Mesenchymal stem cell (in vitro differentiated cells and primary cell): ENCODE measurements at regions not wholly inside any gene's neighbourhood (a gene's known extent, or its start where the extent isn't known, plus 50 kb on each side); places are given as distances from the start of the nearest gene placed in this dataset.

Experiments
- DNase-seq: peaks from one replicate; pipeline ENCODE4 v3.0.0-alpha.2; 2013
- H2AFZ ChIP-seq: one replicate; pipeline ENCODE4 v1.6.1; 2013; ENCODE audit warnings: low read depth, mild to moderate bottlenecking, control low read depth, inconsistent platforms, low read length, moderate library complexity
- H2AK5ac ChIP-seq: 2 replicates; pipeline ENCODE4 v1.6.1; 2013; ENCODE audit warnings: low read length, moderate library complexity, mild to moderate bottlenecking, inconsistent platforms; ENCODE audit not compliant: severe bottlenecking
- H2BK120ac ChIP-seq: one replicate; pipeline ENCODE4 v1.6.1; 2013; ENCODE audit warnings: low read depth, mild to moderate bottlenecking, inconsistent platforms, low read length, moderate library complexity
- H2BK12ac ChIP-seq, 2 experiments: one replicate each; pipeline ENCODE4 v1.6.1; 2013; ENCODE audit warnings: inconsistent platforms in 2 of 2, low read length in 2 of 2, mild to moderate bottlenecking in 2 of 2, moderate library complexity in 2 of 2, control low read depth in 1 of 2
- H2BK15ac ChIP-seq: one replicate; pipeline ENCODE4 v1.6.1; 2013; ENCODE audit warnings: mild to moderate bottlenecking, low read depth, inconsistent platforms; ENCODE audit not compliant: poor library complexity, severe bottlenecking
- H2BK5ac ChIP-seq: 2 replicates; pipeline ENCODE4 v1.6.1; 2013; ENCODE audit warnings: low read depth, mild to moderate bottlenecking, low read length, control low read depth, inconsistent platforms; ENCODE audit not compliant: poor library complexity, severe bottlenecking
- H3K14ac ChIP-seq, 2 experiments: one replicate each; pipeline ENCODE4 v1.6.1; 2013; ENCODE audit warnings: inconsistent platforms in 2 of 2, low read length in 2 of 2, control low read depth in 1 of 2, mild to moderate bottlenecking in 1 of 2, moderate library complexity in 1 of 2
- H3K18ac ChIP-seq, 2 experiments: one replicate each; pipeline ENCODE4 v1.6.1; 2013; ENCODE audit warnings: inconsistent platforms in 2 of 2, low read length in 2 of 2, control low read depth in 1 of 2, low read depth in 1 of 2, mild to moderate bottlenecking in 1 of 2
- H3K23ac ChIP-seq, 2 experiments: one replicate each; pipeline ENCODE4 v1.6.1; 2013; ENCODE audit warnings: inconsistent platforms in 2 of 2, low read length in 2 of 2, mild to moderate bottlenecking in 2 of 2, moderate library complexity in 2 of 2, control low read depth in 1 of 2
- H3K27ac ChIP-seq: 2 replicates; pipeline ENCODE4 v1.5.1; 2013; ENCODE audit warnings: mild to moderate bottlenecking, moderate library complexity, low read length, control low read depth, inconsistent platforms; ENCODE audit not compliant: poor library complexity, severe bottlenecking
- H3K27me3 ChIP-seq, 2 experiments: 2 replicates each; pipeline versions ENCODE4 v1.6.1 to v1.7.0; 2013; ENCODE audit warnings: low read length in 2 of 2, mild to moderate bottlenecking in 2 of 2, moderate library complexity in 2 of 2, control low read depth in 1 of 2, inconsistent platforms in 1 of 2; ENCODE audit not compliant: control insufficient read depth in 1 of 2, insufficient read depth in 1 of 2
- H3K36me3 ChIP-seq, 2 experiments: 2 replicates each; pipeline versions ENCODE4 v1.6.1 to v1.7.0; 2013; ENCODE audit warnings: low read length in 2 of 2, control low read depth in 1 of 2, inconsistent platforms in 1 of 2, low read depth in 1 of 2, mild to moderate bottlenecking in 1 of 2; ENCODE audit not compliant: insufficient read depth in 2 of 2, control insufficient read depth in 1 of 2
- H3K4ac ChIP-seq, 2 experiments: one replicate each; pipeline ENCODE4 v1.6.1; 2013; ENCODE audit warnings: inconsistent platforms in 2 of 2, low read length in 2 of 2, mild to moderate bottlenecking in 2 of 2, moderate library complexity in 2 of 2, control low read depth in 1 of 2, low read depth in 1 of 2
- H3K4me1 ChIP-seq: 2 replicates; pipeline ENCODE4 v1.6.1; 2013; ENCODE audit warnings: low read depth, low read length, control low read depth; ENCODE audit not compliant: control insufficient read depth, insufficient read depth
- H3K4me2 ChIP-seq: 2 replicates; pipeline ENCODE4 v1.6.1; 2013; ENCODE audit warnings: low read length, mild to moderate bottlenecking, inconsistent platforms; ENCODE audit not compliant: poor library complexity, severe bottlenecking
- H3K4me3 ChIP-seq, 2 experiments: 2 replicates each; pipeline versions ENCODE4 v1.5.1 to v1.7.0; 2013; ENCODE audit warnings: low read length in 2 of 2, mild to moderate bottlenecking in 2 of 2, control low read depth in 1 of 2, low read depth in 1 of 2; ENCODE audit not compliant: insufficient read depth in 1 of 2
- H3K79me1 ChIP-seq: replicated peaks from 2 replicates; pipeline ENCODE4 v1.6.1; 2013; ENCODE audit warnings: mild to moderate bottlenecking, control low read depth, low read length, inconsistent platforms; ENCODE audit not compliant: poor library complexity, severe bottlenecking
- H3K9ac ChIP-seq: 2 replicates; pipeline ENCODE4 v1.7.0; 2013; ENCODE audit warnings: mild to moderate bottlenecking, low read length, moderate library complexity
- H3K9me3 ChIP-seq: 2 replicates; pipeline ENCODE4 v1.7.0; 2013; ENCODE audit warnings: mild to moderate bottlenecking, low read length; ENCODE audit not compliant: control insufficient read depth
- H4K8ac ChIP-seq: one replicate; pipeline ENCODE4 v1.6.1; 2013; ENCODE audit warnings: inconsistent platforms, mild to moderate bottlenecking, low read length, moderate library complexity
- H4K91ac ChIP-seq: one replicate; pipeline ENCODE4 v1.6.1; 2013; ENCODE audit warnings: mild to moderate bottlenecking, low read length, inconsistent platforms
- WGBS: methylation state at CpG from one replicate; pipeline ENCODE4 v1.1.7; 2013; ENCODE audit warnings: mixed read lengths; 5-methylcytosine and 5-hydroxymethylcytosine counted together

GRCh38 chr19:37829526-37829925 lies 50.1 kb upstream of the ZNF573 start:
- no peak overlapping the region for H3K23ac ChIP-seq
- no peaks in the 10 kb centered on the region for H3K4me1 ChIP-seq
- no peak overlapping the region for H4K8ac ChIP-seq
- no peak overlapping the region for H3K9ac ChIP-seq
- WGBS, result 93% methylated on average over 6 of the region's 6 CpGs
- H2BK120ac ChIP-seq, result no peak overlapping the region
- no peak overlapping the region for H2AK5ac ChIP-seq
- no peak overlapping the region for H2BK15ac ChIP-seq
- no peaks in the 10 kb centered on the region for H3K79me1 ChIP-seq
- no peak overlapping the region for H3K14ac ChIP-seq
- H3K4me3 ChIP-seq, result no peak overlapping the region
- H3K9me3 ChIP-seq, result peaks cover 76% of the 10 kb centered on the region
- DNase-seq, result no peak
- H2BK12ac ChIP-seq, result no peak overlapping the region
- no peak overlapping the region for H2BK5ac ChIP-seq
- H3K4ac ChIP-seq, result no peak overlapping the region
- H3K27ac ChIP-seq, result no peak overlapping the region
- H3K4me2 ChIP-seq, result no peak overlapping the region
- no peak overlapping the region for H4K91ac ChIP-seq
- no peaks in the 10 kb centered on the region for H3K27me3 ChIP-seq
- H3K18ac ChIP-seq, result no peak overlapping the region
- no peak overlapping the region for H2AFZ ChIP-seq
- H3K36me3 ChIP-seq, result no peaks in the 10 kb centered on the region
